ENCODE measurements at regions not wholly inside any gene's neighbourhood (a gene's known extent, or its start where the extent isn't known, plus 50 kb on each side); places are given as distances from the start of the nearest gene placed in this dataset.

DNA sequence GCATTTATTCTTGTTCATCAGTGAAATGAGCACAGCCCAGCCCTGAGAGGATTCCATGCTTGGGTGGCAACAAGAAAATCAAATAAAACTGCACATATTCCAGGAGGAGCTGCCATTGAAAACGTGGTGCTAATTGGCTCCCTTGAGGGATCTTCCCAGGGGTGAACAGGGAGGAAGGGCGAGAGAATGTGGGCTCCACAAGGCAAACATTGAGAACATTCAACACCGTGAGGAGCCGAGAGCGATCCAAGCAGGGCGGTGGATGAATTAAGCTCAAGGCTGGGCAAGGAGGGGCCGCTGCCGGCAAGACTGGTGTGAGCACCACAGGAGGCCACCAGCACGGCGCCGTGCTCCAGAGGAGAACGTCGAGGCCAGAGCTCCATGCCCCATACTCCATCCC, 166.9 kb downstream of the C16orf95 start:
- TF ChIP-seq, protein P1, sequence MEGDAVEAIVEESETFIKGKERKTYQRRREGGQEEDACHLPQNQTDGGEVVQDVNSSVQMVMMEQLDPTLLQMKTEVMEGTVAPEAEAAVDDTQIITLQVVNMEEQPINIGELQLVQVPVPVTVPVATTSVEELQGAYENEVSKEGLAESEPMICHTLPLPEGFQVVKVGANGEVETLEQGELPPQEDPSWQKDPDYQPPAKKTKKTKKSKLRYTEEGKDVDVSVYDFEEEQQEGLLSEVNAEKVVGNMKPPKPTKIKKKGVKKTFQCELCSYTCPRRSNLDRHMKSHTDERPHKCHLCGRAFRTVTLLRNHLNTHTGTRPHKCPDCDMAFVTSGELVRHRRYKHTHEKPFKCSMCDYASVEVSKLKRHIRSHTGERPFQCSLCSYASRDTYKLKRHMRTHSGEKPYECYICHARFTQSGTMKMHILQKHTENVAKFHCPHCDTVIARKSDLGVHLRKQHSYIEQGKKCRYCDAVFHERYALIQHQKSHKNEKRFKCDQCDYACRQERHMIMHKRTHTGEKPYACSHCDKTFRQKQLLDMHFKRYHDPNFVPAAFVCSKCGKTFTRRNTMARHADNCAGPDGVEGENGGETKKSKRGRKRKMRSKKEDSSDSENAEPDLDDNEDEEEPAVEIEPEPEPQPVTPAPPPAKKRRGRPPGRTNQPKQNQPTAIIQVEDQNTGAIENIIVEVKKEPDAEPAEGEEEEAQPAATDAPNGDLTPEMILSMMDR (IDR thresholded peaks at IDR 0.05; ENCODE audit: low read depth, low read length, missing input control): no peak
- TF ChIP-seq EGR1 (IDR thresholded peaks at IDR 0.05; ENCODE audit: low read depth in 2 of 2): no peak
- TF ChIP-seq TAF1 (conservative IDR thresholded peaks at IDR 0.05): no peak
- TF ChIP-seq RXRA (IDR thresholded peaks at IDR 0.05): no peak
- no peak for TF ChIP-seq FOXA1 (IDR thresholded peaks at IDR 0.05)
- TF ChIP-seq, protein P2, sequence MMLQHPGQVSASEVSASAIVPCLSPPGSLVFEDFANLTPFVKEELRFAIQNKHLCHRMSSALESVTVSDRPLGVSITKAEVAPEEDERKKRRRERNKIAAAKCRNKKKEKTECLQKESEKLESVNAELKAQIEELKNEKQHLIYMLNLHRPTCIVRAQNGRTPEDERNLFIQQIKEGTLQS (IDR thresholded peaks at IDR 0.05): no peak
- TF ChIP-seq RAD21 (IDR thresholded peaks at IDR 0.05): no peak
- TF ChIP-seq NR2F2 (IDR thresholded peaks at IDR 0.05): no peak
- TF ChIP-seq JUND (IDR thresholded peaks at IDR 0.05): no peak
- no peak for TF ChIP-seq YY1 (IDR thresholded peaks at IDR 0.05)
- TF ChIP-seq, protein P3, sequence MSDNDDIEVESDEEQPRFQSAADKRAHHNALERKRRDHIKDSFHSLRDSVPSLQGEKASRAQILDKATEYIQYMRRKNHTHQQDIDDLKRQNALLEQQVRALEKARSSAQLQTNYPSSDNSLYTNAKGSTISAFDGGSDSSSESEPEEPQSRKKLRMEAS (IDR thresholded peaks at IDR 0.05): no peak
- no peak for TF ChIP-seq HNF4G (IDR thresholded peaks at IDR 0.05)
- TF ChIP-seq, protein P4, sequence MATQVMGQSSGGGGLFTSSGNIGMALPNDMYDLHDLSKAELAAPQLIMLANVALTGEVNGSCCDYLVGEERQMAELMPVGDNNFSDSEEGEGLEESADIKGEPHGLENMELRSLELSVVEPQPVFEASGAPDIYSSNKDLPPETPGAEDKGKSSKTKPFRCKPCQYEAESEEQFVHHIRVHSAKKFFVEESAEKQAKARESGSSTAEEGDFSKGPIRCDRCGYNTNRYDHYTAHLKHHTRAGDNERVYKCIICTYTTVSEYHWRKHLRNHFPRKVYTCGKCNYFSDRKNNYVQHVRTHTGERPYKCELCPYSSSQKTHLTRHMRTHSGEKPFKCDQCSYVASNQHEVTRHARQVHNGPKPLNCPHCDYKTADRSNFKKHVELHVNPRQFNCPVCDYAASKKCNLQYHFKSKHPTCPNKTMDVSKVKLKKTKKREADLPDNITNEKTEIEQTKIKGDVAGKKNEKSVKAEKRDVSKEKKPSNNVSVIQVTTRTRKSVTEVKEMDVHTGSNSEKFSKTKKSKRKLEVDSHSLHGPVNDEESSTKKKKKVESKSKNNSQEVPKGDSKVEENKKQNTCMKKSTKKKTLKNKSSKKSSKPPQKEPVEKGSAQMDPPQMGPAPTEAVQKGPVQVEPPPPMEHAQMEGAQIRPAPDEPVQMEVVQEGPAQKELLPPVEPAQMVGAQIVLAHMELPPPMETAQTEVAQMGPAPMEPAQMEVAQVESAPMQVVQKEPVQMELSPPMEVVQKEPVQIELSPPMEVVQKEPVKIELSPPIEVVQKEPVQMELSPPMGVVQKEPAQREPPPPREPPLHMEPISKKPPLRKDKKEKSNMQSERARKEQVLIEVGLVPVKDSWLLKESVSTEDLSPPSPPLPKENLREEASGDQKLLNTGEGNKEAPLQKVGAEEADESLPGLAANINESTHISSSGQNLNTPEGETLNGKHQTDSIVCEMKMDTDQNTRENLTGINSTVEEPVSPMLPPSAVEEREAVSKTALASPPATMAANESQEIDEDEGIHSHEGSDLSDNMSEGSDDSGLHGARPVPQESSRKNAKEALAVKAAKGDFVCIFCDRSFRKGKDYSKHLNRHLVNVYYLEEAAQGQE (IDR thresholded peaks at IDR 0.05): no peak
- no peak for TF ChIP-seq FOXA2 (IDR thresholded peaks at IDR 0.05)

All from liver (tissue), 3 donors.